ENCODE measurements at regions not wholly inside any gene's neighbourhood (a gene's known extent, or its start where the extent isn't known, plus 50 kb on each side); places are given as distances from the start of the nearest gene placed in this dataset.

DNA sequence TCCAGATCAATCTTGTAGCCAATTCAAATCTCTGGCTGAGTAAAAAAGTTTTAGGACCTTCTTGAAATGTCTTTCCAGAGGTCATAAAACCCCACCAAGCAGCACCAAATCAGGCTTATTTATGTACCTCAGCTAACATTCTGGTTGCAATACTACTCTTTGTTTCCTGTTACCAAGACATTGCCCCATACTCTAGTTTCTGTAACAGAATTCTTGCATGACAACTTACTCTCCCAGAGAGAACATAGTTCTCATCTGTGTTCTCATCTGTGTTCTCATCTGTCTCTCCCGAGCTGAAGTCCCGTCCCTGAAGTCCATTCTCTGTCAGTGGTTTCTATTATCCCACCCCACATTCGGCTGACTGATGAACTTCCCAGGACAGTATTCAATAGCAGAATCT, 1285.1 kb downstream of the XPNPEP1 start:
- TF ChIP-seq, protein P1, sequence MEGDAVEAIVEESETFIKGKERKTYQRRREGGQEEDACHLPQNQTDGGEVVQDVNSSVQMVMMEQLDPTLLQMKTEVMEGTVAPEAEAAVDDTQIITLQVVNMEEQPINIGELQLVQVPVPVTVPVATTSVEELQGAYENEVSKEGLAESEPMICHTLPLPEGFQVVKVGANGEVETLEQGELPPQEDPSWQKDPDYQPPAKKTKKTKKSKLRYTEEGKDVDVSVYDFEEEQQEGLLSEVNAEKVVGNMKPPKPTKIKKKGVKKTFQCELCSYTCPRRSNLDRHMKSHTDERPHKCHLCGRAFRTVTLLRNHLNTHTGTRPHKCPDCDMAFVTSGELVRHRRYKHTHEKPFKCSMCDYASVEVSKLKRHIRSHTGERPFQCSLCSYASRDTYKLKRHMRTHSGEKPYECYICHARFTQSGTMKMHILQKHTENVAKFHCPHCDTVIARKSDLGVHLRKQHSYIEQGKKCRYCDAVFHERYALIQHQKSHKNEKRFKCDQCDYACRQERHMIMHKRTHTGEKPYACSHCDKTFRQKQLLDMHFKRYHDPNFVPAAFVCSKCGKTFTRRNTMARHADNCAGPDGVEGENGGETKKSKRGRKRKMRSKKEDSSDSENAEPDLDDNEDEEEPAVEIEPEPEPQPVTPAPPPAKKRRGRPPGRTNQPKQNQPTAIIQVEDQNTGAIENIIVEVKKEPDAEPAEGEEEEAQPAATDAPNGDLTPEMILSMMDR (IDR thresholded peaks at IDR 0.05) = no peak
- TF ChIP-seq EZH2 (IDR thresholded peaks at IDR 0.05; ENCODE audit: borderline replicate concordance, insufficient read depth, low read depth, low read length, poor library complexity, severe bottlenecking) = no peak

All from B cell (primary cell).